Activated CD4-positive, alpha-beta memory T cell treated with anti-CD3 and anti-CD28 coated beads for 36 hours (primary cell): ENCODE measurements at regions not wholly inside any gene's neighbourhood (a gene's known extent, or its start where the extent isn't known, plus 50 kb on each side); places are given as distances from the start of the nearest gene placed in this dataset.

Source experiments
- CTCF ChIA-PET: fragments of 350-600 bp; sonication (Branson Sonifier 250); formaldehyde crosslinking; loops from one replicate; lab custom pipeline; 2021; ENCODE audit warnings: antibody characterized with exemption, inconsistent platforms; lab: Charles Lee
- POLR2A ChIA-PET: fragments of 350-600 bp; sonication (Branson Sonifier 250); formaldehyde crosslinking; loops from one replicate; lab custom pipeline; 2021; ENCODE audit warnings: antibody characterized with exemption; lab: Charles Lee
- DNase-seq: peaks from one replicate; pipeline ENCODE4 v3.0.0-alpha.2; 2020
- H3K27ac Mint-ChIP-seq: one replicate; pipeline ENCODE4 v1.8.0; 2021; ENCODE audit warnings: mixed read lengths
- H3K27me3 Mint-ChIP-seq: one replicate; pipeline ENCODE4 v1.8.0; 2021; ENCODE audit warnings: mixed read lengths
- H3K36me3 Mint-ChIP-seq: one replicate; pipeline ENCODE4 v1.8.0; 2021; ENCODE audit warnings: mixed read lengths
- H3K4me1 Mint-ChIP-seq: one replicate; pipeline ENCODE4 v1.8.0; 2021; ENCODE audit warnings: low read depth, mixed read lengths
- H3K4me3 Mint-ChIP-seq: one replicate; pipeline ENCODE4 v1.8.0; 2021; ENCODE audit warnings: mild to moderate bottlenecking, mixed read lengths
- H3K9me3 Mint-ChIP-seq: one replicate; pipeline ENCODE4 v1.8.0; 2021; ENCODE audit warnings: mixed read lengths
- intact Hi-C: fragments of 100-400 bp; cut with micrococcal nuclease; formaldehyde crosslinking; loops from one replicate; pipeline ENCODE4 v1.15.1; 2023

DNA sequence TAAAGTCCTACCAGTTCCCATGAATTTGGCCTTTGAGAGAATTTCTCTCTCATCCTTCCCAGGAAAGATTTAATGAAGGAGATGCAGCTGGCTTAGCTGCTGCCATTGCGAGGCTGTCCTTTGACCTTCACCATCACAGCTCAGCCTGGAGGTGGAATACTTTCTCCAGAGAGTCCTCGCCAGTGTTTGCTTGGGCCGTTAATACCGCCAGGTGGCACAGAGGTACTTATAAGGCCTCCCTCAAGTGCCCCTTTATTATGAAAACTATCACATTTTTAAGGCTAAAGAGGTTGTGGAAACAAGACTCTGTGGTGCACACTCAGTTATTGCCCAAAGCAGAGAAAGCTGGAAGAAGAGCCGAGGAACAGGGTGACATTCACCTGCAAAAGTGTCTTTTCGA lies 330.6 kb downstream of the CCSER2 start:
- peaks cover 3% of the 10 kb centered on the region for H3K27me3 Mint-ChIP-seq
- H3K36me3 Mint-ChIP-seq = no peaks in the 10 kb centered on the region
- CTCF ChIA-PET = no interaction called here
- H3K4me1 Mint-ChIP-seq = no peaks in the 10 kb centered on the region
- no peak for DNase-seq
- intact Hi-C loops = no loop called here
- no peak overlapping the region for H3K4me3 Mint-ChIP-seq
- H3K27ac Mint-ChIP-seq = no peak overlapping the region
- POLR2A ChIA-PET = no interaction called here
- H3K9me3 Mint-ChIP-seq = no peaks in the 10 kb centered on the region

DNA sequence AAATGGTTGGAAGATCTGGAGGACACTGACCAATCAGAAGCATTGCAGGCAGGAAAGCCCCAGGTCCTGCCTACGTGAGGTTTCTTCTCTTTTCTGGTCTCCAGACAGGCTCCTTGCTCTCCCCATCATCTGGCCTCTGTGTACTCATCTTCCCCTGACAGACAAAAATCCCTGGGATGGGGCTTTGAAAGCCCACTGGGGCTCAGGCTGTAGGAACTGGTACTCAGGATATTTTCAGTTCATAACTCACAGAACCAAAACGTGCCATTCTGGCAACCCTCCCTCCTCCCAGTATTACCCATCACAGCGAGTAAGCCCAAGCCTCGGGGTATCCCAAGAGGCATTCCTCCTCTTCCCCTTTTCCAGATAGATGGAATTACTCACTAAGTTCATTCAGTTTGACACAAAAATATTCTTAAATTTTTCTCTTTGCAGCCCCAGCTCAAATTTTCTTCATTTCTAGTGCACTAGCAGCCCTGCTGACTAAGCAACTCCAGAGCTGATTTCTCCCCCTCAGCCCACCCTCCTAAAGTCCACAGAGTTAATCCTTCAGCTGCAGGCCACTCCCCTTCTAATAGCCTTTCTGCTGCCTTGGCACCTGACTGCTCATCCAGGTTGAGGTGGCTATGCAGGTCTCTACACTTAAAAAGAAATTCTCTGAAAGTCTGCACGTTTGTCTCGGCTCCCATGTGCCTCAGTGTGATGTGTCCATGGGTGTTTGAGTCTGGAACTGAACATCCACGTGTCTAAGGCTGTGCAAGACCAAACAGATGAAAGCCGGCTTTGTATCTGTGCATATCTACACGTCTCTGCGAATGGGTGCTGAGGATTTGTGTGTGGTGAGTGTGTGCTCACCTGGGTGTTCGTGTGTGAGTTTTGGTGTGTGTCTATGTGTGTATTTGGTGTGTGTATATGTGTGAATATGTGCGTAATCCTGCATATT lies 331.4 kb downstream of the CCSER2 start:
- Mint-ChIP-seq H3K27ac (no peak overlapping the region), H3K4me3 (no peak overlapping the region), H3K27me3 (peaks cover 3% of the 10 kb centered on the region), H3K36me3 (no peaks in the 10 kb centered on the region), H3K9me3 (no peaks in the 10 kb centered on the region), H3K4me1 (no peaks in the 10 kb centered on the region)
- intact Hi-C loops = no loop called here
- no peak for DNase-seq
- ChIA-PET POLR2A (no interaction called here), CTCF (no interaction called here)

- Mint-ChIP-seq H3K27ac (no peak overlapping the region), H3K4me3 (no peak overlapping the region), H3K36me3 (no peaks in the 10 kb centered on the region), H3K4me1 (no peaks in the 10 kb centered on the region), H3K27me3 (peaks cover 3% of the 10 kb centered on the region), H3K9me3 (no peaks in the 10 kb centered on the region)
- CTCF ChIA-PET = no interaction called here
- POLR2A ChIA-PET = no interaction called here
- no peak for DNase-seq
- intact Hi-C loops = no loop called here
These were observed 332.2 kb downstream of the CCSER2 start for GRCh38 chr10:84660450-84661159.

DNA sequence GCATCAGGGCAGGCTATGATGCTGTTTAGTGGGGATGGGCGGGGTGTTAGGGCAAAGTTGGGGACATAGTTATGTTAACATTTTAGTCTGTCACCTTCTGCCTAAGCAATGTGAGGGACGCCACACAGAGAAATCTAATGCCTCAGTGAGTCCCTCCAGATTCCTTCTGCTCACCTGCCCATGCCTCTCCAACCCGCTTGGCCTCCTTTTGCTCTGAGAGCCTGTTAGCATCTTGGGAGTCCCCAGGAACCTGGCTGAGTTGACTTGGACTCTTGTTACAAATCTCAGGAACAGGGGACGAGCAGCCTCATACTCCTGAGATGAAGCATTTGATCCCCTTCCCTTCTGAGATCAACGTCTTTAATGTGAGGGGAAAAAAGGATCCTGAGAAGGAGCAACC lies 336.8 kb downstream of the CCSER2 start:
- Mint-ChIP-seq H3K4me3 (no peak overlapping the region), H3K9me3 (no peaks in the 10 kb centered on the region), H3K4me1 (no peaks in the 10 kb centered on the region), H3K36me3 (no peaks in the 10 kb centered on the region), H3K27me3 (no peaks in the 10 kb centered on the region), H3K27ac (no peak overlapping the region)
- CTCF ChIA-PET = no interaction called here
- POLR2A ChIA-PET = no interaction called here
- intact Hi-C loops = no loop called here
- DNase-seq = no peak

- DNase-seq = peak; percentile 35
These were observed 337.6 kb downstream of the CCSER2 start for GRCh38 chr10:84665883-84666463.

GRCh38 chr10:84668186-84668763 lies 339.9 kb downstream of the CCSER2 start:
- Mint-ChIP-seq H3K27ac (no peak overlapping the region), H3K36me3 (no peaks in the 10 kb centered on the region)
- CTCF ChIA-PET = no interaction called here

More at GRCh38 chr10:84665883-84666463, 337.6 kb downstream of the CCSER2 start:
- Mint-ChIP-seq H3K27ac (no peak overlapping the region), H3K27me3 (no peaks in the 10 kb centered on the region), H3K9me3 (no peaks in the 10 kb centered on the region), H3K4me1 (no peaks in the 10 kb centered on the region), H3K36me3 (no peaks in the 10 kb centered on the region), H3K4me3 (no peak overlapping the region)
- ChIA-PET CTCF (no interaction called here), POLR2A (no interaction called here)
- intact Hi-C loops = no loop called here

GRCh38 chr10:84675060-84675459 lies 346.7 kb downstream of the CCSER2 start:
- no peak for DNase-seq
- Mint-ChIP-seq H3K4me3 (no peak overlapping the region), H3K36me3 (no peaks in the 10 kb centered on the region), H3K4me1 (no peaks in the 10 kb centered on the region), H3K27ac (no peak overlapping the region), H3K27me3 (peaks cover 2% of the 10 kb centered on the region), H3K9me3 (no peaks in the 10 kb centered on the region)
- POLR2A ChIA-PET = no interaction called here
- intact Hi-C loops = no loop called here
- CTCF ChIA-PET = no interaction called here

More at GRCh38 chr10:84668186-84668763, 339.9 kb downstream of the CCSER2 start:
- intact Hi-C loops = no loop called here
- Mint-ChIP-seq H3K4me3 (no peak overlapping the region), H3K9me3 (no peaks in the 10 kb centered on the region), H3K4me1 (no peaks in the 10 kb centered on the region), H3K27me3 (no peaks in the 10 kb centered on the region)
- no peak for DNase-seq
- POLR2A ChIA-PET = no interaction called here

DNA sequence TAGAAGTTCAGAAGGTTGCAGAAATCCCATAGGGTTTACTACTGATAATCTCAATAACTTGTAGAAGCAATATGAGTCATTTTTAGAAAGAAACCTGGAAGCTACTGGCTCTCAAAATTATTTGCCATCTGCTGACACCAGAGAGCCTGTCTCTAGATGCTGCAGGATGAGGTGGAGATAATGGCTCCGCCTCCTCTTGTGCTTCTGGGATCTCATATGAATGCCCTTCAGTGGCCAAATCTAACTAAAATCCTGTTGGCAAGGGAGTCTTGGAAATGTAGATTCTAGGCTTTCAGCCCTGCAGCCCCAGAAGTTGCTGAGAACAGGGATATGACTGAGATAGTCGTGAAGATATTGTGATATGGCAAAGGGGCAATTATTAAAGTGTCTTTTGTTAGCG lies 348.1 kb downstream of the CCSER2 start:
- intact Hi-C loops = no loop called here
- no peak overlapping the region for H3K4me3 Mint-ChIP-seq
- DNase-seq = no peak
- ChIA-PET CTCF (no interaction called here), POLR2A (no interaction called here)
- H3K9me3 Mint-ChIP-seq = no peaks in the 10 kb centered on the region
- H3K36me3 Mint-ChIP-seq = no peaks in the 10 kb centered on the region
- H3K27me3 Mint-ChIP-seq = peaks cover 2% of the 10 kb centered on the region
- H3K4me1 Mint-ChIP-seq = no peaks in the 10 kb centered on the region
- no peak overlapping the region for H3K27ac Mint-ChIP-seq

- intact Hi-C loops = no loop called here
- Mint-ChIP-seq H3K36me3 (no peaks in the 10 kb centered on the region), H3K27ac (no peak overlapping the region), H3K9me3 (no peaks in the 10 kb centered on the region), H3K27me3 (peaks cover 3% of the 10 kb centered on the region), H3K4me1 (no peaks in the 10 kb centered on the region), H3K4me3 (no peak overlapping the region)
- ChIA-PET POLR2A (no interaction called here), CTCF (no interaction called here)
- DNase-seq = no peak
These were observed 353.4 kb downstream of the CCSER2 start for GRCh38 chr10:84681781-84682180.

DNA sequence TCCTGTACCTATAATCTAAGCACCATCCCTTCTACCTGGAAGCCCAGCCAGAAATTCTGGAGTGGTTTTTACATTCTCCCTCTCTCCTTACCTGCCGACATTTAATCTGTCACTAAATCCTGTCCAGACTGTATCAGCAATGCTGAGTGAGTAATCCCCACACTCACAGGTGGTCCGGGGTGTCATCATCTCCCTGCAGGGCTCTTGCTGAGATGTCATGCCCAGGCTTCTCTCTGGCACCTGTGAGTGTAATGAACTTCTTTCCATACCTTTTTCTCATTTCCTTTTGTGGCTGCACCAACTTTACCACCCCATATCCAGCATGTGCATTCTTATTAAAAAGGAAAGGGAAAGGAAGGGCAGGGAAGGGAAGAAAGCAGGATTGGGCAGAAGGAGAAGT lies 355.2 kb downstream of the CCSER2 start:
- ChIA-PET CTCF (no interaction called here), POLR2A (no interaction called here)
- peaks cover 4% of the 10 kb centered on the region for H3K27me3 Mint-ChIP-seq
- H3K4me3 Mint-ChIP-seq = no peak overlapping the region
- no peaks in the 10 kb centered on the region for H3K4me1 Mint-ChIP-seq
- no peaks in the 10 kb centered on the region for H3K9me3 Mint-ChIP-seq
- intact Hi-C loops = no loop called here
- H3K27ac Mint-ChIP-seq = no peak overlapping the region
- no peaks in the 10 kb centered on the region for H3K36me3 Mint-ChIP-seq
- DNase-seq = no peak

- Mint-ChIP-seq H3K27ac (no peak overlapping the region), H3K27me3 (peaks cover 6% of the 10 kb centered on the region), H3K4me1 (no peaks in the 10 kb centered on the region), H3K36me3 (no peaks in the 10 kb centered on the region), H3K4me3 (no peak overlapping the region), H3K9me3 (no peaks in the 10 kb centered on the region)
- intact Hi-C loops = no loop called here
- CTCF ChIA-PET = no interaction called here
- no peak for DNase-seq
- POLR2A ChIA-PET = no interaction called here
These were observed 355.8 kb downstream of the CCSER2 start for GRCh38 chr10:84683980-84684740.
